ENCODE measurements at regions not wholly inside any gene's neighbourhood (a gene's known extent, or its start where the extent isn't known, plus 50 kb on each side); places are given as distances from the start of the nearest gene placed in this dataset.

DNA sequence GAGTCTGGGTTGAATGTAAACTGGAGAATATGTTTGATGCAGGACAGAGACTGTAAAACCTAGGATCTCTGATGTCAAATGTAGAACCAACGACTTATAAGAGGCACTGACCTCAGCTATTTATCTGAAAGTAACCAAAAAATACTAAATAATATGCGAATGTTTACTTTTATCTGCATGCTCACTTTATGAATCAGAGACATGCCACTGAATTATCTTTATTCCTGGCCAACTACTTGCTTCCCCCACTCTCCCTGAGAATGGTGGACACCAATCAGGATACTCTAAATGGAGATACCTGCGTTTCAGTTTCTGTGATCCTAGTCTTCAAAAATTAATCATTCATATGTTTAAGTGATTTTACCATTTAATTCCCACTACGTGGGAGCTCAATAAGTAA lies 1038.4 kb upstream of the PABPC4L start:
- no peak for DNase-seq (ENCODE audit: extremely low read depth, low read depth)
- TF ChIP-seq, protein P1, sequence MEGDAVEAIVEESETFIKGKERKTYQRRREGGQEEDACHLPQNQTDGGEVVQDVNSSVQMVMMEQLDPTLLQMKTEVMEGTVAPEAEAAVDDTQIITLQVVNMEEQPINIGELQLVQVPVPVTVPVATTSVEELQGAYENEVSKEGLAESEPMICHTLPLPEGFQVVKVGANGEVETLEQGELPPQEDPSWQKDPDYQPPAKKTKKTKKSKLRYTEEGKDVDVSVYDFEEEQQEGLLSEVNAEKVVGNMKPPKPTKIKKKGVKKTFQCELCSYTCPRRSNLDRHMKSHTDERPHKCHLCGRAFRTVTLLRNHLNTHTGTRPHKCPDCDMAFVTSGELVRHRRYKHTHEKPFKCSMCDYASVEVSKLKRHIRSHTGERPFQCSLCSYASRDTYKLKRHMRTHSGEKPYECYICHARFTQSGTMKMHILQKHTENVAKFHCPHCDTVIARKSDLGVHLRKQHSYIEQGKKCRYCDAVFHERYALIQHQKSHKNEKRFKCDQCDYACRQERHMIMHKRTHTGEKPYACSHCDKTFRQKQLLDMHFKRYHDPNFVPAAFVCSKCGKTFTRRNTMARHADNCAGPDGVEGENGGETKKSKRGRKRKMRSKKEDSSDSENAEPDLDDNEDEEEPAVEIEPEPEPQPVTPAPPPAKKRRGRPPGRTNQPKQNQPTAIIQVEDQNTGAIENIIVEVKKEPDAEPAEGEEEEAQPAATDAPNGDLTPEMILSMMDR (IDR thresholded peaks at IDR 0.05; ENCODE audit: low read depth, low read length), result no peak

DNA sequence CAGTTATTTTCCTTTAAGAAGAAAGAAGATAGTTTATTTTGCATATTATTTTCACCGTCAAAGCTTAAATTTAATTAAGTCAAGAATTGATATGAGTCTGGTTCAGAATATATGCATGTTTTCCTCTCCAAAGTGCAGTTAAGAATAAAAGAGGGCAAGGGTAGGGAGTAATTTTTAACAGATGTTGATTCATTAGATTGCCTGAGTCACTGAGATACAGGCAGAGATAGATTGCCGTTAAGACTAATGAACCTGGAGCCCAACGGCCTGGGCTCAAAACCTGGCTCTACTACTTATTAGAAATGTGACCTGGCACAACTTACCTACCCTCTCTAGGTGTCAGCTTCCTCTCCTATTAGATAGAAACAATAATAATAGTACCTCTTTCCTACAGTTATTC lies 1037.4 kb upstream of the PABPC4L start:
- TF ChIP-seq, protein P1 (IDR thresholded peaks at IDR 0.05; ENCODE audit: low read depth, low read length), result no peak
- no peak for DNase-seq (ENCODE audit: extremely low read depth, low read depth)

DNA sequence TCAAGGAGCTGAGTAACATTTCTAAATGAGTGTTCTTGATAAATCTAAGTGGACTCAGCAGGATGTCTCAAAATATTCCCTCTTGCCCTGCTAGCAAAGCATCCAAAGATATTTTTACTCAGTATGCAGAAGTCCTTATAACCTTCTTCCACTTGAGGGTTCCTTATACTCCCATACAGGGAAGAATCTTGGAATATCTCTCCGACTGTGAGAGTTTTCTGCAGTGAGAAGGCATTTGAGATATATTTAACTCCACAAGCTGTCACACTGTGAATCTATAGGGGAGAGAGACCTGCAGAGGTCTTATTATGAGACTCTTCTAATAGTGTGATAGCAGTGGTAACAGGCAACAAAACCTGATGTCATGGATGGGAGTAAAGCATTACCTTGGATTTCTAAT lies 1034.5 kb upstream of the PABPC4L start:
- no peak for DNase-seq (ENCODE audit: extremely low read depth, low read depth)
- TF ChIP-seq, protein P1 (IDR thresholded peaks at IDR 0.05; ENCODE audit: low read depth, low read length), result no peak

DNA sequence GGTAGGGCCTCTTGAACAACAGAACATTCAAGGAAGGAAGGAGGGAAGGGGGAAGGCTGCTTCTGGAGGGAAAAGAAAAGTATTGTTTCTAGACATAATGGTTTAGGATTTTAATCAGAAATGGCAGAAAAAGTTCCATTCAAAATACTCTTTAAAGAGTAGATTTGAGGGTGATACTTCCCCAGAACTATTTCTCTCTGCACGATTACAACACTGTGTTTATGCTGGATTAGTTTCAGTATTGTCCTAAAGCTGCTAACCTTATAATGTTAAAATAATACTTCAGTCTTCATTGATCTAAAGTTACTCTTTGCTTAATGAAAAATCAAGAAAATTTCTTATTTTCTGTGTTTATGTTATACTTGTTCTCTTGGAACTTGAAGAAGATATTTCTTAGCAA lies 1026.3 kb upstream of the PABPC4L start:
- no peak for DNase-seq (ENCODE audit: extremely low read depth, low read depth)
- TF ChIP-seq, protein P1 (IDR thresholded peaks at IDR 0.05; ENCODE audit: low read depth, low read length), result no peak

DNA sequence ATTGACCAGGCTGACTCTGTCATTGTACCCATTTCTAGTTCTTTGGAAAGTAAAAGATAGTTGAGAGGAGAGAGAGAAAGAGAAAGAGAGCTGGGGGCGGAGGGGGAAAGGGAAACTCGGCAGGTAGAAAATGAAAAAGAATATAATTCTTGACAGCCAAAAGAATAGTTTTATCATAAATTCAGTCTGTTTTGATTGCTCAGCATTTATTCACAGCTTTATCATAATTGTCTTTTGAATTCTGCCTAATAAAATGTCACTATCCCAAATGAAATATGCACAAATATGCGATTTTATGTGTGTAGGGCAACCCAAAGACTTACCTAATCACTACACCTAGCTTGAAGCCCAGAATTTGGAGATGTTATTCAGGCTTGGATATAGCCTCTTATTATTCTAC lies 1024.0 kb upstream of the PABPC4L start:
- TF ChIP-seq, protein P1 (IDR thresholded peaks at IDR 0.05; ENCODE audit: low read depth, low read length), result no peak

DNA sequence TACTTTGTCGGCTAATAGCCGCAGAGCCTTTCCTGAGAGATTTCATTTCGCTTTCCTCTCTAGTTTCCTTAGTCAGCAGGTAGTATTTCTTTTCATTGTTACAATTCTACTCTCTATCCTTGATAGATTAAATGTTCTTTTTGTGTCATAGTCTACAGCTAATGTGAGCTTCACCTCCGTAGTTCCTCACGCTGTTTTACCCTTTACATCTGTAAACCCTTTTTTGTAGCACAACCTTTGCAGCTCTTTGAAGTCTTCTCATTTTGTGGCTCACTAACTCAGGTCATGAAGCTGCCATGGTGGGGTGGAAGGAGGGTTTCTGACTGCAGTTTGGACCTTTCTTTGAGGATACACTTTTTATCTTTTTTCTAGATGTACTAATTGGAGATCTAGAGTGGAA lies 1008.8 kb upstream of the PABPC4L start:
- no peak for DNase-seq (ENCODE audit: extremely low read depth, low read depth)
- TF ChIP-seq, protein P1 (IDR thresholded peaks at IDR 0.05; ENCODE audit: low read depth, low read length), result no peak

More for the DNA sequence above, 1024.0 kb upstream of the PABPC4L start:
- DNase-seq (ENCODE audit: extremely low read depth, low read depth), result no peak

DNA sequence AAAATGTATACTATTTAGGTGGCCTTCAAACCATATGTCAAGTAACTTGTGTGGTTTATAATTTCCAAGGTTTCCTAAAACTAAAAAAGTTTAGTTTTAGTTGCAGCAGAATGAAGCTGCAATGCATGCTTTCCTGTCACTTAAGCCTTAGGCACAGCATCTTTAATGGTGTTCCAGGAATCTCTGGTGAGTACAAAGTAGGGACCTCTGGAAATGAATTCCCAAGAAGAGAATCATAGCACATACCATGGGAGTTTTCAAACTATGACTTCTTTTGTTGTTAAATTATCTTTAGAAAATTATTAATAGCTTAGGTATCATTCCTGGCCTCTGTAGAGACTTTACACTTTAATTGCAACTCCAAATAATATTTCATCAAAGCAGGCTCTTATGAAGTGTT lies 1005.9 kb upstream of the PABPC4L start:
- TF ChIP-seq, protein P1 (IDR thresholded peaks at IDR 0.05; ENCODE audit: low read depth, low read length), result no peak
- DNase-seq (ENCODE audit: extremely low read depth, low read depth), result no peak

All from AG09319 (cell line).